ENCODE measurements at regions not wholly inside any gene's neighbourhood (a gene's known extent, or its start where the extent isn't known, plus 50 kb on each side); places are given as distances from the start of the nearest gene placed in this dataset.

- no peak overlapping the region for H3K4me2 ChIP-seq (ENCODE audit: low read length)
Observed at GRCh38 chr1:5780324-5780716, 211.9 kb downstream of the NPHP4 start.

GRCh38 chr1:5779608-5780323 lies 212.5 kb downstream of the NPHP4 start:
- H3K4me1 ChIP-seq (ENCODE audit: control insufficient read depth, low read length), result no peaks in the 10 kb centered on the region
- no peaks in the 10 kb centered on the region for H3K9me2 ChIP-seq (replicated peaks; ENCODE audit: control insufficient read depth, low read length)
- H3K79me2 ChIP-seq (ENCODE audit: control insufficient read depth, low read length), result no peaks in the 10 kb centered on the region
- TF ChIP-seq CTCF (IDR thresholded peaks at IDR 0.05; ENCODE audit: low read depth, low read length, poor library complexity, severe bottlenecking) (no peak), EZH2phosphoT487 (IDR thresholded peaks at IDR 0.05; ENCODE audit: borderline replicate concordance, low read length) (no peak)
- H3F3A ChIP-seq (ENCODE audit: control insufficient read depth, insufficient read depth), result no peaks in the 10 kb centered on the region
- no peaks in the 10 kb centered on the region for H3K9me3 ChIP-seq (ENCODE audit: control insufficient read depth, insufficient read depth, low read length)
- H3K4me2 ChIP-seq (ENCODE audit: low read length), result no peak overlapping the region
- no peaks in the 10 kb centered on the region for H3K36me3 ChIP-seq (ENCODE audit: control insufficient read depth, low read length)
- no peaks in the 10 kb centered on the region for H3K27me3 ChIP-seq (ENCODE audit: control insufficient read depth, low read length)
- H3K27ac ChIP-seq (ENCODE audit: low read depth, low read length), result no peak overlapping the region
- H3K4me3 ChIP-seq (ENCODE audit: low read length), result no peak overlapping the region
- H4K20me1 ChIP-seq (ENCODE audit: control insufficient read depth, insufficient read depth, low read depth, low read length), result no peaks in the 10 kb centered on the region

More at GRCh38 chr1:5780324-5780716, 211.9 kb downstream of the NPHP4 start:
- Histone ChIP-seq H4K20me1 (ENCODE audit: control insufficient read depth, insufficient read depth, low read depth, low read length) (no peaks in the 10 kb centered on the region), H3K27me3 (ENCODE audit: control insufficient read depth, low read length) (no peaks in the 10 kb centered on the region), H3K27ac (ENCODE audit: low read depth, low read length) (no peak overlapping the region), H3K36me3 (ENCODE audit: control insufficient read depth, low read length) (no peaks in the 10 kb centered on the region), H3K4me3 (ENCODE audit: low read length) (no peak overlapping the region), H3K79me2 (ENCODE audit: control insufficient read depth, low read length) (no peaks in the 10 kb centered on the region), H3F3A (ENCODE audit: control insufficient read depth, insufficient read depth) (no peaks in the 10 kb centered on the region), H3K9me2 (replicated peaks; ENCODE audit: control insufficient read depth, low read length) (no peaks in the 10 kb centered on the region), H3K9me3 (ENCODE audit: control insufficient read depth, insufficient read depth, low read length) (no peaks in the 10 kb centered on the region), H3K4me1 (ENCODE audit: control insufficient read depth, low read length) (no peaks in the 10 kb centered on the region)
- TF ChIP-seq EZH2phosphoT487 (IDR thresholded peaks at IDR 0.05; ENCODE audit: borderline replicate concordance, low read length) (no peak), CTCF (IDR thresholded peaks at IDR 0.05; ENCODE audit: low read depth, low read length, poor library complexity, severe bottlenecking) (no peak)

- no peak overlapping the region for H3K4me2 ChIP-seq (ENCODE audit: low read length)
- H3F3A ChIP-seq (ENCODE audit: control insufficient read depth, insufficient read depth), result no peaks in the 10 kb centered on the region
- no peaks in the 10 kb centered on the region for H3K27me3 ChIP-seq (ENCODE audit: control insufficient read depth, low read length)
- no peaks in the 10 kb centered on the region for H3K9me3 ChIP-seq (ENCODE audit: control insufficient read depth, insufficient read depth, low read length)
- no peak overlapping the region for H3K4me3 ChIP-seq (ENCODE audit: low read length)
- H3K36me3 ChIP-seq (ENCODE audit: control insufficient read depth, low read length), result no peaks in the 10 kb centered on the region
- TF ChIP-seq EZH2phosphoT487 (IDR thresholded peaks at IDR 0.05; ENCODE audit: borderline replicate concordance, low read length) (no peak), CTCF (IDR thresholded peaks at IDR 0.05; ENCODE audit: low read depth, low read length, poor library complexity, severe bottlenecking) (no peak)
- no peaks in the 10 kb centered on the region for H4K20me1 ChIP-seq (ENCODE audit: control insufficient read depth, insufficient read depth, low read depth, low read length)
- no peak overlapping the region for H3K27ac ChIP-seq (ENCODE audit: low read depth, low read length)
- H3K9me2 ChIP-seq (replicated peaks; ENCODE audit: control insufficient read depth, low read length), result no peaks in the 10 kb centered on the region
- H3K79me2 ChIP-seq (ENCODE audit: control insufficient read depth, low read length), result no peaks in the 10 kb centered on the region
- H3K4me1 ChIP-seq (ENCODE audit: control insufficient read depth, low read length), result no peaks in the 10 kb centered on the region
Observed at GRCh38 chr1:5776035-5776550, 216.1 kb downstream of the NPHP4 start.

Measured in DOHH2 (cell line).